ENCODE measurements at regions not wholly inside any gene's neighbourhood (a gene's known extent, or its start where the extent isn't known, plus 50 kb on each side); places are given as distances from the start of the nearest gene placed in this dataset.

DNA sequence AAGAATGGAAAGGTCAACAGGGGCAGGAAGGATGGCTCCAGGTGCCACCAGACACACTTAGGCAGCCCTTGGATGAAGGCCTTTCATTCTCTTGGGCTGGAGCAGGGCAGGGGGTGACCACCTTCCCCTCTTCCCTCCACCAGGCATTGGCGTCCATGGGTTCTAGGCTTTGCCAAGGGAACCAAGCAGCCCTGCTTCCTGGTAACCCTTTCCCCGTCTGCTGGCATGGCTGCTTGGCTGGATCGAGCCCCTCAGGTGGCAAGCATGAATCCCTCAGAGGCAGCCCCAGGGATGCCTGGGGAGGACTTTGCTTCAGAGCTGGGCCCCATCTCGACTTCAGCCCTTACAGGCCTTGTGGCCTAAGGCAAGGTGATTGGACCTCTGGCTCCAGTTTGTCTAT is 185.1 kb upstream of the SYT13 start:
- TF ChIP-seq CEBPB (IDR thresholded peaks at IDR 0.05): no peak
- TF ChIP-seq, protein P1, sequence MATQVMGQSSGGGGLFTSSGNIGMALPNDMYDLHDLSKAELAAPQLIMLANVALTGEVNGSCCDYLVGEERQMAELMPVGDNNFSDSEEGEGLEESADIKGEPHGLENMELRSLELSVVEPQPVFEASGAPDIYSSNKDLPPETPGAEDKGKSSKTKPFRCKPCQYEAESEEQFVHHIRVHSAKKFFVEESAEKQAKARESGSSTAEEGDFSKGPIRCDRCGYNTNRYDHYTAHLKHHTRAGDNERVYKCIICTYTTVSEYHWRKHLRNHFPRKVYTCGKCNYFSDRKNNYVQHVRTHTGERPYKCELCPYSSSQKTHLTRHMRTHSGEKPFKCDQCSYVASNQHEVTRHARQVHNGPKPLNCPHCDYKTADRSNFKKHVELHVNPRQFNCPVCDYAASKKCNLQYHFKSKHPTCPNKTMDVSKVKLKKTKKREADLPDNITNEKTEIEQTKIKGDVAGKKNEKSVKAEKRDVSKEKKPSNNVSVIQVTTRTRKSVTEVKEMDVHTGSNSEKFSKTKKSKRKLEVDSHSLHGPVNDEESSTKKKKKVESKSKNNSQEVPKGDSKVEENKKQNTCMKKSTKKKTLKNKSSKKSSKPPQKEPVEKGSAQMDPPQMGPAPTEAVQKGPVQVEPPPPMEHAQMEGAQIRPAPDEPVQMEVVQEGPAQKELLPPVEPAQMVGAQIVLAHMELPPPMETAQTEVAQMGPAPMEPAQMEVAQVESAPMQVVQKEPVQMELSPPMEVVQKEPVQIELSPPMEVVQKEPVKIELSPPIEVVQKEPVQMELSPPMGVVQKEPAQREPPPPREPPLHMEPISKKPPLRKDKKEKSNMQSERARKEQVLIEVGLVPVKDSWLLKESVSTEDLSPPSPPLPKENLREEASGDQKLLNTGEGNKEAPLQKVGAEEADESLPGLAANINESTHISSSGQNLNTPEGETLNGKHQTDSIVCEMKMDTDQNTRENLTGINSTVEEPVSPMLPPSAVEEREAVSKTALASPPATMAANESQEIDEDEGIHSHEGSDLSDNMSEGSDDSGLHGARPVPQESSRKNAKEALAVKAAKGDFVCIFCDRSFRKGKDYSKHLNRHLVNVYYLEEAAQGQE (IDR thresholded peaks at IDR 0.05; ENCODE audit: low read depth): no peak
- no peak for TF ChIP-seq EGR1 (IDR thresholded peaks at IDR 0.05)
- TF ChIP-seq, protein P2, sequence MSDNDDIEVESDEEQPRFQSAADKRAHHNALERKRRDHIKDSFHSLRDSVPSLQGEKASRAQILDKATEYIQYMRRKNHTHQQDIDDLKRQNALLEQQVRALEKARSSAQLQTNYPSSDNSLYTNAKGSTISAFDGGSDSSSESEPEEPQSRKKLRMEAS (IDR thresholded peaks at IDR 0.05): no peak
- no peak for TF ChIP-seq CREB1 (IDR thresholded peaks at IDR 0.05; ENCODE audit: low read depth)
- TF ChIP-seq YY1 (IDR thresholded peaks at IDR 0.05; ENCODE audit: low read depth): no peak

Measured in Ishikawa (cell line).